Left lobe of liver (tissue), 2 donors: ENCODE measurements at regions not wholly inside any gene's neighbourhood (a gene's known extent, or its start where the extent isn't known, plus 50 kb on each side); places are given as distances from the start of the nearest gene placed in this dataset.
"Not testable (repeated sequence)": the region's sequence is repeated elsewhere in the genome, so short reads cannot be mapped to it uniquely, and the experiment has no call there.

Source experiments
- ATAC-seq: fragments of 200-7000 bp; cut with Tn5 transposase; one replicate; pipeline ENCODE4 v1.9.1; 2020; ENCODE audit warnings: mild to moderate bottlenecking, moderate library complexity
- DNase-seq: peaks from one replicate; pipeline ENCODE4 v3.0.0-alpha.2; 2020; ENCODE audit warnings: low spot score
- donor health status: DM: no; HTN: no; CAD: no; lungs with moderate emphysema.
- donor health status: DM: no; HTN: yes; CAD: no.

DNA sequence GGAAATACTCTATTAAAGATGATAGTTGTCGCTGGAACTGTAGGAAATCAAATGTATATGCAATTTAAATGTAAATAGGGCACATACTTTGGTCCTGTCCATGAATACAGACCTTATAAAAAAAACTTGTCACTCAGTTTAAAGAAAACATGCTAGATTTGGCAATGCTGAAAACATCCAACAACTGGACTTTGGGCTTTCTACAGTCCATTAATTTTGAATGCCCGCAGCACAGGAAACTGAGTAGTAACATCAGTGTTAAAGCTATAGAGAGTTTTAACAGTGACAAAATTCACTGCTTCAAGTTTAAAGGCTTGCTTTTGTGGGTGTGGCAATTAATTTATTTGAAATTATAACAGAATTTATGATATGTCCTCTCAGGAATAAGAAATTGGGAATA, 578.4 kb downstream of the TRIML1 start:
- no peak for ATAC-seq
- DNase-seq = no peak

DNA sequence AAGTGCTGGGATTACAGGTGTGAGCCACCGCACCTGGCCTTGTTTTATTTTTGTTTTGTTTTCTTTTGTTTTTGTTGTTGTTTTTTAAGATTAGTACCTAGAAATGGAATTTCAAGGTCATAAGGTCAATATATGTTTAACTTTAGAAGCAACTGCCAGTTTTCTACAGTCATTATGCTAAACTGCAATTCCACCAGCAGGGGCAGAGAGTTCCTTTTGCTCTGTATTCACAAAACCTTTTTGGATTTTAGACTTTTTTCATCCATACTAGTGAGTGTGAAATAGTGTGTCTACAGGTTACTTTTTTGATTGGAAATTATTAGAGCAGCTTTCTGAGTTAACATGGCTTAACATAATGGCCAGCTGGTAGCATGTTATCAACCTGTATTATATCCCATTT, 580.6 kb downstream of the TRIML1 start:
- no peak for ATAC-seq
- DNase-seq = no peak

DNA sequence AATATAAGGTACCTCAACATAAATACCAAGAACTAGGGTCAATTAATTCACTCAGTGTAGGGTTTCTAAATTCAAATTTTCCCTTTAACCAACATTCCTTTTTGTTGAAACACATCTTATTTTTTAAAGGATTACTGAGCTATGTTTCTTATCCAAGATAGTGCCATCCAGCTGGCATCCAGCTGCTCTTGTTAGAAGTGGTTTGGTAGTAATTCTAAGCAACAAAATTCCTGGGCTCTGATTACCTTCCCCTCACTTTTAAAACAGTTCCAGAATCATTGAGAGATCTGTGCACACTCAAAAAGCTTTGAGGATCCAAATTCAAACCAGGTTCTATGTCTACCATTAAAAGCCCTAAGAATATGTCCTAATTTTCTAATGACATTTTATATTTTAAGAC, 583.7 kb downstream of the TRIML1 start:
- ATAC-seq (no peak), DNase-seq (no peak)

DNA sequence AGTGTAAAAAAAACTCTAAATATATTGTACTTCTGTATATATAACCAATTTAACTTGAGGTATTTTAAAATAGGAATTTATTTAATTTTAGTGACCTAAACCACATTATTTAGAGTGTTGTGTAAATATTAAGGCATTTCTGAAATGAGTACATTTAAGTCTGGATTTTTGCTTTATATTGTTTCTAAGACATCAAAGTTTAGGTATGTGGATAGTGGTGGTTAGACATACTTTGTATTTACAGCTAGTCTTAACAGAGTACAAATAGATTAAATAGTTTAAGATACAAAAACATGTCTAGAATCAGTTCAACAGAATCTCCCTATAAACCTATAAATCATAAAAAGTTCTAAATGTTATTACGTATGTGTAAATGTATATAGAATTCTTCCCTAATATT, 588.5 kb downstream of the TRIML1 start:
- ATAC-seq = no peak

DNA sequence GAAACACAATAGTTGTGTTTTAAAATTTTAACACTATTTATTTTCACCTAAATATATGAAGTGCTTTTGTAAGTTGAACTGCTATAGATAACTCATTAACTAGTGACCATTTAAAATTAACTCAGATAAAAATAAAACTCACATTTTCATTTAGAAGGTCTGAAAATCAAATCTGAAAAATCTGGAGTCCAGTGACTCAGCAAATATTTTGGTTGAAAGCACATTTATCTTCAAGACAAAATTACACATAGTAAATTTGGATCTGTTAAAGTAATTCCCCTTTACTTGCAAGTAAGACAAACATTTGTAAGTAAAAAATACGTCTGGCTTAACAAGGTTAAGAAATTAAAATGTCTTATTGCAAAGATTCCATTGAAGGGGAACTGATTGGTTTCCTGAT, 589.1 kb downstream of the TRIML1 start:
- ATAC-seq = no peak
- no peak for DNase-seq

More for the DNA sequence above, 588.5 kb downstream of the TRIML1 start:
- no peak for DNase-seq

DNA sequence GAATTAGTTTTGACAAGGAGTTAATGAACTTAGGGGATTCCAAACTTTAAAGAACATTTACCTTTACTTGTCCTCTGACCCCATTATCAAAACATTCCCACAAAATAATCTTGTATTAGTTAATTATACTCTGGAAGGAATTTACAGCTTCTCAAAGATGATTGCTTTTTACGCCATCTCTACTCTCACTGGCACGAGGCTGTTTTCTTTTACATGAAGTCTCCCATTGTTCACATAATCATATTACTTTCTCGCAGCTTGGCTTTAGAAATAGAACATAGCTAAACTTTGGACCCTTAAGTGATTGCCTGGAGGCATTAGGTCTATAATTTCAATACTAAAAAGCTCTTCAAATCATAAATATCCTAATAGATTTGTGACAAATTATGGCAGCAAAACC, 592.9 kb downstream of the TRIML1 start:
- no peak for ATAC-seq
- DNase-seq = no peak

DNA sequence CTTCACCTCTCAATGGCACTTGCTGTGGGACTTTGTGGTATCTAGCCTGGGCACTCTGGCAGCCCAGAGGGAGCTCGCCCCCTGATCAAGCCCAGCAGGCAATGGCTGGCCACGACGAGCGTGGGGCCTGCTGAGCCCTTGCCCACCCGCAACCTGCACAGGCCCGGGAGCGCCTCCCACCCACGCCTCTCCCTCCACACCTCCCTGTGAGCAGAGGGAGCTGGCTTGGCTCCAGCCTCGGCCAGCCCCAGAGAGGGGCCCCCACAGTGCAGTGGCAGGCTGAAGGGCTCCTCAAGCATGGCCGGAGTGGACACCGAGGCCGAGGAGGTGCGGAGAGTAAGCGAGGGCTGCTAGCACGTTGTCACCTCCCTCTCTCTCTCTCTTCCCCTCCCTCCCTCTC, 595.8 kb downstream of the TRIML1 start:
- DNase-seq (no peak), ATAC-seq (no peak)

DNA sequence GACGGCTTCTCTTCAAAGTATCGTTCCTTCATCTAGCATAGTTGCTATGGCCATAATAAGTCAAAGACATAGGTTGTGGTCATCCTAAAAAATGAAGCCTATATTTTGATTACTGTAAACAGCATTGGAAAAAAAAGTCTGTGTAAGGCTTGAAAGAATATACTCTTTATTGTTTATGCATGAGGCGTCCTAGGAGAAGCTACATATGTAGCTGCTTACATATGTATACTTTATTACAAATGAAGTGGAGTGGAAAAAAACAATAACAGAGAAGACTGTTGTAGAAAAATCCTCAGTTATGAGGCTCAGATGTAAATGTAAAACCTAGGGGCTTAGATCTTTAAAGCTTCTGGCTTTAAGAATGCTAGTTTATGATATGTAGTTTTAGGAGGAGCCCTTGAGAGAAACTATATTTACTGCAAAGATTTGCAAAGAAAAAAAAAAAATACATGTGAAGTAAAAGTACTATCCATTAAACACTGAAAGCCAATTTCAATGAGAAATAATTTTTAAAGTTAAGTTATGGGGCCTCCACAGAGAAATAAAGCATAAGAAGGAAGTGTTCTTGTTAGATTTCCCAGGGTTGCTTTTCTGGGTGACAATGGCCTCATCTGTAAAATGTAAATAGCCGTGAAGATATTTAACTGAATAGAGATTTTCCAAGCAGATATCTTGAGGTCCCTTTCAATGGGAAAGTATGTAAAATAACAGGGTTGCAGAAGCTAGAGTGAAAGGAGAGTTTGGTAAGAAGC, 598.2 kb downstream of the TRIML1 start:
- no peak for DNase-seq
- ATAC-seq = no peak

DNA sequence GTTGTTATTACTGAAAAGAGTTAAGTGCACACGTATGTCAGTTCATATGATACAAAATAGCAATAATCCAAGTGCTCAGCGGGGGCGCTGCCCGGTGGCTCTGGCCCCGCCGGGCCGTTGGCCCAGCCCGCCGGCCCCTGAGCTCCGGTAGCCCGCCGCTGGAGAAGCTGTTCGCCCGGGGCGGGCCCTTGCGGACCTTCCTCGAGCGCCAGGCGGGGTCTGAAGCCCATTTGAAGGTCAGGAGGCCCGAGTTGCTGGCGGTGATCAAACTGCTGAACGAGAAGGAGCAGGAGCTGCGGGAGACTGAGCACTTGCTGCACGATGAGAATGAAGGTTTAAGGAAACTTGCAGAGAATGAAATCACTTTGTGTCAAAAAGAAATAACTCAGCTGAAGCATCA, 599.0 kb downstream of the TRIML1 start:
- not testable (repeated sequence) for DNase-seq
- peak; percentile 39 for ATAC-seq

DNA sequence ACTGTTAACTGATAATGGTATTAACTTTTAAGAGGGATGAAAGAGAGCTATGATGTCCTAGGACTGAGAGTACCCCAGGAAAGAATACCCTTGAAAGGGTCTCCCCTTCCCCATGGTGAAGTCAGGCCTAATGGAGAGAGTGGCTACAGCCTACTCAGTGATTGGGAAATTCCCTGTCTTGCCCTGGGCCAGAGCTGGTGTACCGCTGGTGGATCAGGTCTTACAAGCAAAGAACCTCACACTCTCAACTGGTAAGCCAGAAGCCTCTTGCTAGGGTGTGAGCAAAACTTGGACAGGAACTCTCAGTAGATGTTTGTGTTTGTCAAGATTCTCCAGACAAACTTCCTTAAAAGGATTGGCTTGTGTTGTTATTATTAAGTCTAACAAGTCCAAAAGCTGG, 600.9 kb downstream of the TRIML1 start:
- DNase-seq = not testable (repeated sequence)
- ATAC-seq = peak; percentile 17

DNA sequence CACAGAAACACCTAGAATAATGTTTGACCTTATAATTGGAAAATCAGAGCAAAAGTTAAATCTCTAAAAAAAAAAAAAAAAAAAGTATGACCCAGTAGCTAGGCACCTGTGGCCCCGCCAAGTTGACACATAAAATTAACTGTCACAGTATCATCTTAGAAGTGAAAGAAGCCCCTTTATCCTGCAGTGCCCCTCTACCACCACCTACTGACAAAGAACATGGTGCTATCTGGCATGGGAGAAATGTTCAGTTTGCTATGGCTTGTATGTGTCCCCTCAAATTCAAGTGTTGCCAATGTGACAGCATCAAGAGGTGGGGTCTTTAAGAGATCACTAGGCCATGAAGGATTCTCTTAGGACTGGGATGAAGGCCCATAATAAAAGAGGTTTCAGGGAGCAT, 601.5 kb downstream of the TRIML1 start:
- DNase-seq, ATAC-seq: not testable (repeated sequence)

DNA sequence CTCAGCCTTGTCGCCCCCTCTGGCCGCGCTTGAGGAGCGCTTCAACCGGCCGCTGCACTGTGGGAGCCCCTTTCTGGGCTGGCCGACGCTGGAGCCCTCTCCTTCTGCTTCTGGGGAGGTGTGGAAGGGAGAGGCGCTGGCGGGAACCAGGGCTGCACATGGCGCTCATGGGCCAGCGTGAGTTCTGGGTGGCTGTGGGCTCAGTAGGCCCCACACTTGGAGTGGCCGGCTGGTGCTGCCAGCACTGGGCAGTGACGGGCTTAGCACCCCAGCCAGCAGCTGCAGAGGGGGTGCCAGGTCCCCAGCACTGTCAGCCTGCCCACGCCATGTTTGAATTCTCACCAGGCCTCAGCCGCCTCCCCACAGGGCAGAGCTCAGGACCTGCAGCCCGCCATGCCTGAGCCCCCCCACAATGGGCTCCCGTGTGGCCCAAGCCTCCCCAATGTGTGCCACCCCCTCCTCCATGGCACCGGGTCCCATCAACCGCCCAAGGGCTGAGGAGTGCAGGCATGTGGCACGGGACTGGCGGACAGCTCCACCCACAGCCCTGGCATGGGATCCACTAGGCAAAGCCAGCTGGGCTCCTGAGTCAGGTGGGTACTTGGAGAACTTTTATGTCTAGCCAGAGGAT, 615.2 kb downstream of the TRIML1 start:
- no peak for DNase-seq
- ATAC-seq = no peak

DNA sequence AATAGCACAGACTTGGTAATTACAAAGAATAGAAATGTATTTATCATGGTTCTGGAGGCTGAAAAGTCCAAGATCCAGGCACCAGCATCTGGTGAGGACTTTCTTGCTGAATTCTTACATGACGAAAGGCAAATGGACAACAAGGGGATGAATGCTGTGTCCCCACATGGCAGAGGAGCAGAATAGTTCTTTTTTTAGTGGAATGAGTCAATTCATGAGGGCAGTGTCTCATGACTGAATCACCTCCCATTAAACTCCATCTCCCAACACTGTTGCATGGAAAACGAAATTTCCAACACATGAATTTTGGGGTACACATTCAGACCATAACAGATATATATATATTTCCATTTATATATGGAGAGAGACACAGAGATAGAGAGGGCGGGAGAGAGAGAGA, 628.3 kb downstream of the TRIML1 start:
- ATAC-seq (no peak), DNase-seq (no peak)

DNA sequence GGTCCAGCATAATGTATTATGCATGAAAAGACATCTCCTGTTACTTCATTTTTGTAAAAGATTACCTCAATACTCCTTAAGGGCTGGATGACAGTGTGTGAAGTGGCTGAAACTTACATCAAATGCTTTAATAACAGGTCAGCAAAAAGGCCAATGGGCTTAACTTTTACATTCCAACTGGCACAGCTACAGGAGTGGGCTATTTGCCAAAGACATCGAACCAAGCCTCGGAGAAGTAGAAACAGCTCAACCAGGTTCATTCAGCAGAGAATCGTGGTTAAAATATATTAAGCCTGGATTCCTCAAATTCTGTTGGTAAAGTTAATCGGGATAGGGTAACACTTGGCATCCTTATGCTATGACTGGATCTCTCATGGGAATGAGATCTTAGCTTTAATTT, 639.7 kb downstream of the TRIML1 start:
- ATAC-seq = no peak
- no peak for DNase-seq

DNA sequence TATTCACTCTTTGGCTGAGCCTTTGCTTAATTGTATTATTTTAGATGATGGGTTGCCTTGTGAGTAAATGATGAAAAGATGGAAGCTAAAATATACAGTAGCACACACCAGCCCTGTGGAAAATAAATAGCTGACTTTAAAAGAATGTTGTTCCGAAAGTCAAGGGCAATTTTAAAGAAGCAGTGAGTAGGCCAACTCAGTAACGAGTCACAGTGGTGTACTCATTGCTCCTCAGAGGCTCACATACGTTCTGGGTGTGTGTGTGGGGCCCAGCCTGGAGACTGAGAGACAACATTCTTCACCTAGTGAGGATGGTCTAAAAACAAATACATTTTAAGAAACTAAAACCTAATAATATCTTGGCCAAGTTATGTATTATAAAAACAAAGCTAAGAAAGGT, 640.3 kb downstream of the TRIML1 start:
- ATAC-seq = no peak

DNA sequence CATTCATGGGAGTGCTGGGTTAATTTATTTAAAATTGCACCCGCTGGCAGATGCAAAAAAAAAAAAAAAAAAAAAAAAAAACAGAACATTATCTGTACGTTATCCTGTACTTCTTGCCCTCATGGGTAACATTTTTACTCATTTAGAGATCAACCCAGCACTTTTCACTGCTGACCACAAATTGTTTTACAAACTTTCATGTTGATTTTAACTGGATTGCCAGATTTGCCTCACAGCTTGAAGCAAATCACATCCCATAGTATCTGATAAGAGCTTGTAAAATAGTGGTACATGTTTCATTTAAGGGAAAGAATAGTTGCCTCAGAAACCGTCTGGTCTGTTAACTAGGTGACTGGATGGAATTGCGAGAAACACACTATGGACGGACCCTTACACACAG, 640.8 kb downstream of the TRIML1 start:
- no peak for DNase-seq
- no peak for ATAC-seq

More for the DNA sequence above, 640.3 kb downstream of the TRIML1 start:
- no peak for DNase-seq

DNA sequence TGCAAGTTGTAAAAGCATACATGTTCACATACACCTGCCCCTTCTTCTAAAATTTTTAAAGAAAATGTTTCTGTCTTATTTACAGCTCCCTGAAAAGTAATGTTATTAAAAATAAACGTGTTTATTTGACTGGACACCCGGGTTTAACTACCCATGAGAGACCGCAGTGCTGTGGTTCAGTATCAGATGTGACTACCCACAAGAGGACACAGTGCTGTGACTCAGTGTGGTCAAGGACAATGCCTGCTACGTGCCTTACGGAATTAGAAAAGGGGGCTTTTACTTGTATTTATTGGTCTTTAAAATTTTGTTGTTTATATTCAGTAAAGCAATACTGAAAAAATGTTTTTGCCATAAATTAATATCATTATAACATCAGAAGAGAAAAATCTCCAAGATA, 641.4 kb downstream of the TRIML1 start:
- DNase-seq (no peak), ATAC-seq (no peak)

DNA sequence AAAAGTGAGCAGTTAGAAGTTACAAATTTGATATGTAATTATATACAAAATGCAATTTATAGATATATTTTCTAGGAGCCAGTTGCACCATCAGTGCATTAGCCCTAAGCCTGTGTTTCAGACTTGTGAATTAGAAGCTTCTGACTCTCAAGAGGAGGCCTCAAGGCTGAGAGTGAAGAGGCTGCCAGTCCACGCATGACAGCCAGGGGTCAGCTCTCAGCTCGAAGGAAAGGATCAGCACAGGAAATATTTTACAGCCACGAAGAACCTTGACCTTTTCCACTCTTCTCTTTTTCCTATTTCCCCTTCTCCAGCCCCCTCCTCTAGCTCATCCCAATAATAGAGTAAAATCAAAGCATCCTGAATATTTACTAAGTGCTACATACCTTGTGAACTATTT, 642.4 kb downstream of the TRIML1 start:
- ATAC-seq (no peak), DNase-seq (no peak)

DNA sequence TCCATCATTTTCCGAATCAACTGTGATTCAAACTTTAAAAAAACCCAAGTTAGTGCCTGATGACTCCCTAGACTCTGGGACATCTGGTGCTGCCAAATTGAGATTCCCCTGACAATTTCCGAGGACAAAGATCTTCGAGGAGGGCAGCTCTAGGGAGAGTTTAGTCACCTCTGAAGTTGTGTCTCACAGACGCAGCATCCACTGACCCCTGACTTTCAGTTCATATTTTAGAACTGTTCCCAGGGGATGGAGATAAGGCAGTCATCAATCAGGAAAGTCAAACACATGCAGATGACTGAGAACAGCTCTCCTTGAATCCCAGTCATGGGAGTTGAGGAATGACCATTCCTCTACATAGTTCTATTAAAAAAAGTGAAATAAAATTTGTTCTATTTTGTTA, 643.9 kb downstream of the TRIML1 start:
- DNase-seq = no peak
- no peak for ATAC-seq

DNA sequence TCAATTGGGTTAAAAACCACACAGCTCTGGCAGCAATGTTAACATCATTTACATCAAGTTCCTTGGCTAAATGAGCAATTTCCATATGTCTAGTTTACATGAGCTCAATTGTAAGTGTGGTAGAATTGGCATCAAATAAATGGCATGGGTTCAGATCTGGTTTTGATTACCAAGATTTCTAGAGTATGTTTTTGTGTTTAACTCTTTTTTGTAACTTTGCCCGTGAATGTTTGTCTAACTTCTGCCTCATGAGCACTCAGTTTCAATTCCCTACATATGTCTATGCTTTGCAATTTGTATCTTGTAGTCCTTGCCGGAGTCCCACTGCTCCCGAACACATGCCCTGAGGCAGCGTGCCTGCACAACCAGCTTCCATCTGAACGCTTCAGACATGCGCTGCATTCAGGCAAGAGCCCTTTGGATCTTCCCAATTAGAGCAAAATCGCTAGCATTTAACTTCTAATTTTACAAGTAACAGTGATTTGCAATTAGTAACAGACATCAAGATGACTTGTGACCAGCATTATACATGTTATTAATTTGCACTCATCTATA, 644.4 kb downstream of the TRIML1 start:
- ATAC-seq = no peak
- DNase-seq = no peak

DNA sequence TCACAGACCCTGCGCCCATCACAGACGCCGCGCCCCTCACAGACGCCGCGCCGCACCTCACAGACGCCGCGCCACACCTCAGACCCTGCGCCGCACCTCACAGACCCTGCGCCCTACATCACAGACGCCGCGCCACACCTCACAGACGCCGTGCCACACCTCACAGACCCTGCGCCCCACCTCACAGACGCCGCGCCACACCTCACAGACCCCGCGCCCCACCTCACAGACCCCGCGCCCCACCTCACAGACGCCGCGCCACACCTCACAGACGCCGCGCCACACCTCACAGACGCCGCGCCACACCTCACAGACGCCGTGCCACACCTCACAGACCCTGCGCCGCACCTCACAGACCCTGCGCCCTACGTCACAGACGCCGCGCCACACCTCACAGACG, 657.4 kb downstream of the TRIML1 start:
- ATAC-seq, DNase-seq: not testable (repeated sequence)

DNA sequence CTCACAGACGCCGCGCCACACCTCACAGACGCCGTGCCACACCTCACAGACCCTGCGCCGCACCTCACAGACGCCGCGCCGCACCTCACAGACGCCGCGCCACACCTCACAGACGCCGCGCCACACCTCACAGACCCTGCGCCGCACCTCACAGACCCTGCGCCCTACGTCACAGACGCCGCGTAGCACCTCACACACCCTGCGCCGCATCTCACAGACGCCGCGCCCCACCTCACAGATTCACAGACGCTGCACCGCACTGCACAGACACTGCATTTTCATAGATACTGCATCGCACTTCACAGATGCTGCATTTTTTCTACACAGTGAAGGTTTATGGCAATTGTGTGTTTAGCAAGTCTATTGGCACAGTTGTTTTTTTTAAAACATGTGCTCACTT, 657.8 kb downstream of the TRIML1 start:
- not testable (repeated sequence) for DNase-seq, ATAC-seq
